Neural cell (in vitro differentiated cells): ENCODE measurements at regions not wholly inside any gene's neighbourhood (a gene's known extent, or its start where the extent isn't known, plus 50 kb on each side); places are given as distances from the start of the nearest gene placed in this dataset.

Source experiments
- H2AFZ ChIP-seq: fragments of 200-600, 300-800 bp; sonication (generic), shearing (Covaris generic); 2 replicates; pipeline ENCODE4 v1.6.0; 2014; ENCODE audit warnings: low read depth, mild to moderate bottlenecking, antibody characterized with exemption, low read length, moderate library complexity
- H3F3A ChIP-seq: fragments of 200-600 bp; shearing (Covaris generic); 2 replicates; pipeline ENCODE4 v1.6.1; 2016; ENCODE audit warnings: mild to moderate bottlenecking, moderate library complexity, mixed read lengths, antibody characterized with exemption, low read length; ENCODE audit not compliant: insufficient read depth, poor library complexity, severe bottlenecking
- H3K27ac ChIP-seq: fragments of 200-600, 300-800 bp; sonication (generic), shearing (Covaris generic); 2 replicates; pipeline ENCODE4 v1.5.1; 2014; ENCODE audit warnings: mild to moderate bottlenecking, low read length, moderate library complexity
- H3K27me3 ChIP-seq: fragments of 300-800, 200-600 bp; sonication (generic), shearing (Covaris generic); 2 replicates; pipeline ENCODE4 v1.6.0; 2014; ENCODE audit warnings: mild to moderate bottlenecking, low read depth, low read length, moderate library complexity; ENCODE audit not compliant: insufficient read depth
- H3K36me3 ChIP-seq: fragments of 300-800, 200-600 bp; sonication (generic), shearing (Covaris generic); 2 replicates; pipeline ENCODE4 v1.5.1; 2014; ENCODE audit warnings: mild to moderate bottlenecking, antibody characterized with exemption, low read length, moderate library complexity; ENCODE audit not compliant: insufficient read depth
- H3K4me2 ChIP-seq: fragments of 300-800, 200-600 bp; sonication (generic), shearing (Covaris generic); 2 replicates; pipeline ENCODE4 v1.6.0; 2014; ENCODE audit warnings: mild to moderate bottlenecking, low read length
- H3K4me3 ChIP-seq: fragments of 300-800, 200-600 bp; sonication (generic), shearing (Covaris generic); 2 replicates; pipeline ENCODE4 v1.5.1; 2014; ENCODE audit warnings: mild to moderate bottlenecking, low read length, moderate library complexity
- H3K79me2 ChIP-seq: fragments of 200-600 bp; shearing (Covaris generic); replicated peaks from 2 replicates; pipeline ENCODE4 v1.6.0; 2014; ENCODE audit warnings: mild to moderate bottlenecking, low read length, moderate library complexity; ENCODE audit not compliant: insufficient read depth
- H3K9ac ChIP-seq: fragments of 300-800, 200-600 bp; sonication (generic), shearing (Covaris generic); 2 replicates; pipeline ENCODE4 v1.6.1; 2016; ENCODE audit warnings: mild to moderate bottlenecking, low read length, mixed read lengths
- H3K9me2 ChIP-seq: fragments of 200-600 bp; shearing (Covaris generic); 2 replicates; pipeline ENCODE4 v1.6.1; 2016; ENCODE audit warnings: mild to moderate bottlenecking, low read length, mixed read lengths; ENCODE audit not compliant: insufficient read depth
- H3K9me3 ChIP-seq: fragments of 200-600, 300-800 bp; sonication (generic), shearing (Covaris generic); 2 replicates; pipeline ENCODE4 v1.6.1; 2016; ENCODE audit warnings: mild to moderate bottlenecking, mixed run types, low read length, moderate library complexity, mixed read lengths
- H4K20me1 ChIP-seq: fragments of 200-600 bp; shearing (Covaris generic); 2 replicates; pipeline ENCODE4 v1.6.1; 2016; ENCODE audit warnings: mild to moderate bottlenecking, mixed run types; ENCODE audit not compliant: insufficient read depth
- EP300 ChIP-seq: fragments of 450-650 bp; conservative IDR thresholded peaks from 2 replicates; pipeline ENCODE4 v1.6.1; 2014; ENCODE audit warnings: antibody characterized with exemption, mild to moderate bottlenecking, moderate library complexity; ENCODE audit not compliant: poor library complexity, severe bottlenecking
- EZH2 ChIP-seq: fragments of 200-600, 300-800 bp; shearing (Covaris generic), sonication (generic); IDR thresholded peaks from 2 replicates; pipeline ENCODE4 v1.6.1; 2014; ENCODE audit warnings: antibody characterized with exemption, low read length, borderline replicate concordance, mild to moderate bottlenecking; ENCODE audit not compliant: insufficient read depth, poor library complexity, severe bottlenecking
- MXI1 ChIP-seq: fragments of 450-650 bp; conservative IDR thresholded peaks from 2 replicates; pipeline ENCODE4 v1.6.1; 2014; ENCODE audit warnings: antibody characterized with exemption, mild to moderate bottlenecking; ENCODE audit not compliant: poor library complexity, severe bottlenecking
- POLR2AphosphoS5 ChIP-seq: IDR thresholded peaks from 2 replicates; pipeline ENCODE4 v1.6.1; 2012
- RAD21 ChIP-seq: fragments of 450-650 bp; conservative IDR thresholded peaks from 2 replicates; pipeline ENCODE4 v1.6.1; 2014; ENCODE audit warnings: antibody characterized with exemption, mild to moderate bottlenecking, moderate library complexity
- SMC3 ChIP-seq: fragments of 450-650 bp; conservative IDR thresholded peaks from 2 replicates; pipeline ENCODE4 v1.6.1; 2014; ENCODE audit warnings: antibody characterized with exemption, mild to moderate bottlenecking, moderate library complexity; ENCODE audit not compliant: poor library complexity
- TAF1 ChIP-seq: IDR thresholded peaks from 2 replicates; pipeline ENCODE4 v1.6.1; 2012; ENCODE audit warnings: low read depth
- TF ChIP-seq, protein P1 (sequence below): fragments of 450-650 bp; IDR thresholded peaks from 2 replicates; pipeline ENCODE4 v1.5.1; 2014; ENCODE audit warnings: antibody characterized with exemption, mild to moderate bottlenecking, moderate library complexity; ENCODE audit not compliant: poor library complexity, severe bottlenecking
- TF ChIP-seq, protein P2 (sequence below): IDR thresholded peaks from 2 replicates; pipeline ENCODE4 v1.6.1; 2012; ENCODE audit warnings: borderline replicate concordance

DNA sequence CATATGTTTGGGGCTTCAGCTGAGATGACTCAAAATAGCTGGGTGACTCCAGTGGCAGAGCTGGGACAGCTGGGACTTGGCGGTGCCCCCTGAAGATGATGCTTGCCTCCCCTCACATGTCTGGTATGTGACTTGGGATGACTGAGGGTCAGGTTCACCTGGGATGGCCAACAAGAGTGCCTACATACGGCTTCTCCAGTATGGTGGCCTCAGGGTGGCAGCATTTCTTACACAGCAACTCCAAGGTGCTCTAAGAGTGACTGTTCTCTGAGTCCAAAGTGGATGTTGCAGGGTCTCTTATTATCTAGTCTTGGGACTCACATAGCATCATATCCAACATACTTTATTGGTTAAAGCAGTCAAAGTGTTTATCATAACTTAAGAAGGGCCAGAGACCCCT, 87.8 kb upstream of the CENPW start:
- no peaks in the 10 kb centered on the region for H3K9me2 ChIP-seq
- H3K79me2 ChIP-seq = no peaks in the 10 kb centered on the region
- no peak overlapping the region for H3K4me2 ChIP-seq
- TF ChIP-seq, protein P1, sequence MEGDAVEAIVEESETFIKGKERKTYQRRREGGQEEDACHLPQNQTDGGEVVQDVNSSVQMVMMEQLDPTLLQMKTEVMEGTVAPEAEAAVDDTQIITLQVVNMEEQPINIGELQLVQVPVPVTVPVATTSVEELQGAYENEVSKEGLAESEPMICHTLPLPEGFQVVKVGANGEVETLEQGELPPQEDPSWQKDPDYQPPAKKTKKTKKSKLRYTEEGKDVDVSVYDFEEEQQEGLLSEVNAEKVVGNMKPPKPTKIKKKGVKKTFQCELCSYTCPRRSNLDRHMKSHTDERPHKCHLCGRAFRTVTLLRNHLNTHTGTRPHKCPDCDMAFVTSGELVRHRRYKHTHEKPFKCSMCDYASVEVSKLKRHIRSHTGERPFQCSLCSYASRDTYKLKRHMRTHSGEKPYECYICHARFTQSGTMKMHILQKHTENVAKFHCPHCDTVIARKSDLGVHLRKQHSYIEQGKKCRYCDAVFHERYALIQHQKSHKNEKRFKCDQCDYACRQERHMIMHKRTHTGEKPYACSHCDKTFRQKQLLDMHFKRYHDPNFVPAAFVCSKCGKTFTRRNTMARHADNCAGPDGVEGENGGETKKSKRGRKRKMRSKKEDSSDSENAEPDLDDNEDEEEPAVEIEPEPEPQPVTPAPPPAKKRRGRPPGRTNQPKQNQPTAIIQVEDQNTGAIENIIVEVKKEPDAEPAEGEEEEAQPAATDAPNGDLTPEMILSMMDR = no peak
- TF ChIP-seq EZH2 = no peak
- no peak for TF ChIP-seq RAD21
- no peak for TF ChIP-seq SMC3
- TF ChIP-seq TAF1 = no peak
- TF ChIP-seq, protein P2, sequence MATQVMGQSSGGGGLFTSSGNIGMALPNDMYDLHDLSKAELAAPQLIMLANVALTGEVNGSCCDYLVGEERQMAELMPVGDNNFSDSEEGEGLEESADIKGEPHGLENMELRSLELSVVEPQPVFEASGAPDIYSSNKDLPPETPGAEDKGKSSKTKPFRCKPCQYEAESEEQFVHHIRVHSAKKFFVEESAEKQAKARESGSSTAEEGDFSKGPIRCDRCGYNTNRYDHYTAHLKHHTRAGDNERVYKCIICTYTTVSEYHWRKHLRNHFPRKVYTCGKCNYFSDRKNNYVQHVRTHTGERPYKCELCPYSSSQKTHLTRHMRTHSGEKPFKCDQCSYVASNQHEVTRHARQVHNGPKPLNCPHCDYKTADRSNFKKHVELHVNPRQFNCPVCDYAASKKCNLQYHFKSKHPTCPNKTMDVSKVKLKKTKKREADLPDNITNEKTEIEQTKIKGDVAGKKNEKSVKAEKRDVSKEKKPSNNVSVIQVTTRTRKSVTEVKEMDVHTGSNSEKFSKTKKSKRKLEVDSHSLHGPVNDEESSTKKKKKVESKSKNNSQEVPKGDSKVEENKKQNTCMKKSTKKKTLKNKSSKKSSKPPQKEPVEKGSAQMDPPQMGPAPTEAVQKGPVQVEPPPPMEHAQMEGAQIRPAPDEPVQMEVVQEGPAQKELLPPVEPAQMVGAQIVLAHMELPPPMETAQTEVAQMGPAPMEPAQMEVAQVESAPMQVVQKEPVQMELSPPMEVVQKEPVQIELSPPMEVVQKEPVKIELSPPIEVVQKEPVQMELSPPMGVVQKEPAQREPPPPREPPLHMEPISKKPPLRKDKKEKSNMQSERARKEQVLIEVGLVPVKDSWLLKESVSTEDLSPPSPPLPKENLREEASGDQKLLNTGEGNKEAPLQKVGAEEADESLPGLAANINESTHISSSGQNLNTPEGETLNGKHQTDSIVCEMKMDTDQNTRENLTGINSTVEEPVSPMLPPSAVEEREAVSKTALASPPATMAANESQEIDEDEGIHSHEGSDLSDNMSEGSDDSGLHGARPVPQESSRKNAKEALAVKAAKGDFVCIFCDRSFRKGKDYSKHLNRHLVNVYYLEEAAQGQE = no peak
- no peak for TF ChIP-seq POLR2AphosphoS5
- TF ChIP-seq MXI1 = no peak
- TF ChIP-seq EP300 = no peak
- no peak overlapping the region for H2AFZ ChIP-seq
- no peaks in the 10 kb centered on the region for H3F3A ChIP-seq
- H3K27me3 ChIP-seq = no peaks in the 10 kb centered on the region
- H3K4me3 ChIP-seq = no peak overlapping the region
- H3K36me3 ChIP-seq = no peaks in the 10 kb centered on the region
- H3K9ac ChIP-seq = no peak overlapping the region
- H4K20me1 ChIP-seq = no peaks in the 10 kb centered on the region
- no peak overlapping the region for H3K27ac ChIP-seq
- no peaks in the 10 kb centered on the region for H3K9me3 ChIP-seq

DNA sequence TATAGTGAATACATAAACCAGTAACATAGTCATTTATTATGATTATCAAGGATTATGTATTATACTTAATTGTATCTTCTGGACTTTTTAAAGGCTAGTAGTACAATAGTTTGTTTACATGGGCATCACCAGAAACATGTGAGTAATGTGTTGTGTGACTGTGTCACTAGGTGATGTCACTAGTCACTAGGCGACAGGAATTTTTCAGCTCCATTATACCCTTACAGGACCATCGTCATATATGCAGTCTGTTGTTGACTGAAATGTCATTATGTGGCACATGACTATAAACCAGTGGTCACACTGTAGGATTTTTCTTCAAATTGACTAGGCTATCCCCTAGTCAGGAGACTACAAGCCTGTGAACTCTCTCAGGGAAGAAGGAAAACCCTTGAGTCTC, 86.5 kb upstream of the CENPW start:
- TF ChIP-seq RAD21 = no peak
- TF ChIP-seq, protein P1 = no peak
- TF ChIP-seq SMC3 = no peak
- TF ChIP-seq, protein P2 = no peak
- TF ChIP-seq EP300 = no peak
- no peak for TF ChIP-seq TAF1
- no peak for TF ChIP-seq MXI1
- TF ChIP-seq EZH2 = no peak
- no peak for TF ChIP-seq POLR2AphosphoS5
- Histone ChIP-seq H3K4me3 (no peak overlapping the region), H3K27ac (no peak overlapping the region), H3K36me3 (no peaks in the 10 kb centered on the region), H3K9me2 (no peaks in the 10 kb centered on the region), H4K20me1 (no peaks in the 10 kb centered on the region), H3K9me3 (no peaks in the 10 kb centered on the region), H2AFZ (no peak overlapping the region), H3K27me3 (no peaks in the 10 kb centered on the region), H3K79me2 (no peaks in the 10 kb centered on the region), H3F3A (no peaks in the 10 kb centered on the region), H3K9ac (no peak overlapping the region), H3K4me2 (no peak overlapping the region)
